Astrocyte (in vitro differentiated cells and primary cell): ENCODE measurements at regions not wholly inside any gene's neighbourhood (a gene's known extent, or its start where the extent isn't known, plus 50 kb on each side); places are given as distances from the start of the nearest gene placed in this dataset.

Experiments used
- EZH2 ChIP-seq: IDR thresholded peaks from 2 replicates; pipeline ENCODE4 v1.6.1; 2012; ENCODE audit warnings: mild to moderate bottlenecking, low read length, inconsistent platforms; ENCODE audit not compliant: insufficient read depth
- TF ChIP-seq, protein P1 (sequence below): IDR thresholded peaks from 2 replicates; pipeline ENCODE4 v1.5.1; 2011; ENCODE audit warnings: low read depth, mild to moderate bottlenecking, inconsistent platforms, low read length, moderate library complexity; ENCODE audit not compliant: insufficient read depth

GRCh38 chr10:44042926-44043602, 341.8 kb downstream of the CXCL12 start:
- TF ChIP-seq, protein P1, sequence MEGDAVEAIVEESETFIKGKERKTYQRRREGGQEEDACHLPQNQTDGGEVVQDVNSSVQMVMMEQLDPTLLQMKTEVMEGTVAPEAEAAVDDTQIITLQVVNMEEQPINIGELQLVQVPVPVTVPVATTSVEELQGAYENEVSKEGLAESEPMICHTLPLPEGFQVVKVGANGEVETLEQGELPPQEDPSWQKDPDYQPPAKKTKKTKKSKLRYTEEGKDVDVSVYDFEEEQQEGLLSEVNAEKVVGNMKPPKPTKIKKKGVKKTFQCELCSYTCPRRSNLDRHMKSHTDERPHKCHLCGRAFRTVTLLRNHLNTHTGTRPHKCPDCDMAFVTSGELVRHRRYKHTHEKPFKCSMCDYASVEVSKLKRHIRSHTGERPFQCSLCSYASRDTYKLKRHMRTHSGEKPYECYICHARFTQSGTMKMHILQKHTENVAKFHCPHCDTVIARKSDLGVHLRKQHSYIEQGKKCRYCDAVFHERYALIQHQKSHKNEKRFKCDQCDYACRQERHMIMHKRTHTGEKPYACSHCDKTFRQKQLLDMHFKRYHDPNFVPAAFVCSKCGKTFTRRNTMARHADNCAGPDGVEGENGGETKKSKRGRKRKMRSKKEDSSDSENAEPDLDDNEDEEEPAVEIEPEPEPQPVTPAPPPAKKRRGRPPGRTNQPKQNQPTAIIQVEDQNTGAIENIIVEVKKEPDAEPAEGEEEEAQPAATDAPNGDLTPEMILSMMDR = no peak
- no peak for TF ChIP-seq EZH2
